ENCODE measurements at regions not wholly inside any gene's neighbourhood (a gene's known extent, or its start where the extent isn't known, plus 50 kb on each side); places are given as distances from the start of the nearest gene placed in this dataset.

GRCh38 chr10:91690412-91690811 lies 57.5 kb upstream of the PPP1R3C start:
- no peak overlapping the region for H3K4me3 ChIP-seq
- no peaks in the 10 kb centered on the region for H3K79me2 ChIP-seq (replicated peaks; ENCODE audit: insufficient read depth)
- peak overlapping the region; percentile 88 for H2AFZ ChIP-seq
- no peak overlapping the region for H3K4me2 ChIP-seq
- H3K4me1 Mint-ChIP-seq = peaks cover 5% of the 10 kb centered on the region; the same call in 2 of the 3 replicates
- no peaks in the 10 kb centered on the region for H3K27me3 Mint-ChIP-seq (ENCODE audit: insufficient read depth, low read depth, poor library complexity)
- H3K9me2 ChIP-seq (ENCODE audit: insufficient read depth) = 0 out of 2 replicates have a peak, but pooled peaks cover 6% of the 10 kb centered on the region
- H3K27ac Mint-ChIP-seq = no peak overlapping the region
- no peak for ATAC-seq
- TF ChIP-seq NANOG (IDR thresholded peaks at IDR 0.05; ENCODE audit: borderline replicate concordance) (no peak), ZNF331 (CRISPR knock-in tag; IDR thresholded peaks at IDR 0.05; ENCODE audit: low read depth) (no peak), POLR2AphosphoS5 (IDR thresholded peaks at IDR 0.05; ENCODE audit: low read depth) (no peak), REST (IDR thresholded peaks at IDR 0.05; ENCODE audit: unreplicated experiment) (no peak), ZNF114 (CRISPR knock-in tag; IDR thresholded peaks at IDR 0.05) (no peak), JUNB (IDR thresholded peaks at IDR 0.05; ENCODE audit: unreplicated experiment) (no peak), EZH2phosphoT487 (IDR thresholded peaks at IDR 0.05; ENCODE audit: unreplicated experiment) (no peak), STAT1 (IDR thresholded peaks at IDR 0.05; ENCODE audit: unreplicated experiment) (no peak), CREB1 (CRISPR knock-in tag; IDR thresholded peaks at IDR 0.05; ENCODE audit: low read depth) (no peak), ETS1 (IDR thresholded peaks at IDR 0.05) (no peak), EZH2 (IDR thresholded peaks at IDR 0.05; ENCODE audit: low read depth, unreplicated experiment) (no peak)
- TF ChIP-seq, protein P1, sequence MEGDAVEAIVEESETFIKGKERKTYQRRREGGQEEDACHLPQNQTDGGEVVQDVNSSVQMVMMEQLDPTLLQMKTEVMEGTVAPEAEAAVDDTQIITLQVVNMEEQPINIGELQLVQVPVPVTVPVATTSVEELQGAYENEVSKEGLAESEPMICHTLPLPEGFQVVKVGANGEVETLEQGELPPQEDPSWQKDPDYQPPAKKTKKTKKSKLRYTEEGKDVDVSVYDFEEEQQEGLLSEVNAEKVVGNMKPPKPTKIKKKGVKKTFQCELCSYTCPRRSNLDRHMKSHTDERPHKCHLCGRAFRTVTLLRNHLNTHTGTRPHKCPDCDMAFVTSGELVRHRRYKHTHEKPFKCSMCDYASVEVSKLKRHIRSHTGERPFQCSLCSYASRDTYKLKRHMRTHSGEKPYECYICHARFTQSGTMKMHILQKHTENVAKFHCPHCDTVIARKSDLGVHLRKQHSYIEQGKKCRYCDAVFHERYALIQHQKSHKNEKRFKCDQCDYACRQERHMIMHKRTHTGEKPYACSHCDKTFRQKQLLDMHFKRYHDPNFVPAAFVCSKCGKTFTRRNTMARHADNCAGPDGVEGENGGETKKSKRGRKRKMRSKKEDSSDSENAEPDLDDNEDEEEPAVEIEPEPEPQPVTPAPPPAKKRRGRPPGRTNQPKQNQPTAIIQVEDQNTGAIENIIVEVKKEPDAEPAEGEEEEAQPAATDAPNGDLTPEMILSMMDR (conservative IDR thresholded peaks at IDR 0.05; ENCODE audit: low read depth in 2 of 2) = no peak
- TF ChIP-seq, protein P2, sequence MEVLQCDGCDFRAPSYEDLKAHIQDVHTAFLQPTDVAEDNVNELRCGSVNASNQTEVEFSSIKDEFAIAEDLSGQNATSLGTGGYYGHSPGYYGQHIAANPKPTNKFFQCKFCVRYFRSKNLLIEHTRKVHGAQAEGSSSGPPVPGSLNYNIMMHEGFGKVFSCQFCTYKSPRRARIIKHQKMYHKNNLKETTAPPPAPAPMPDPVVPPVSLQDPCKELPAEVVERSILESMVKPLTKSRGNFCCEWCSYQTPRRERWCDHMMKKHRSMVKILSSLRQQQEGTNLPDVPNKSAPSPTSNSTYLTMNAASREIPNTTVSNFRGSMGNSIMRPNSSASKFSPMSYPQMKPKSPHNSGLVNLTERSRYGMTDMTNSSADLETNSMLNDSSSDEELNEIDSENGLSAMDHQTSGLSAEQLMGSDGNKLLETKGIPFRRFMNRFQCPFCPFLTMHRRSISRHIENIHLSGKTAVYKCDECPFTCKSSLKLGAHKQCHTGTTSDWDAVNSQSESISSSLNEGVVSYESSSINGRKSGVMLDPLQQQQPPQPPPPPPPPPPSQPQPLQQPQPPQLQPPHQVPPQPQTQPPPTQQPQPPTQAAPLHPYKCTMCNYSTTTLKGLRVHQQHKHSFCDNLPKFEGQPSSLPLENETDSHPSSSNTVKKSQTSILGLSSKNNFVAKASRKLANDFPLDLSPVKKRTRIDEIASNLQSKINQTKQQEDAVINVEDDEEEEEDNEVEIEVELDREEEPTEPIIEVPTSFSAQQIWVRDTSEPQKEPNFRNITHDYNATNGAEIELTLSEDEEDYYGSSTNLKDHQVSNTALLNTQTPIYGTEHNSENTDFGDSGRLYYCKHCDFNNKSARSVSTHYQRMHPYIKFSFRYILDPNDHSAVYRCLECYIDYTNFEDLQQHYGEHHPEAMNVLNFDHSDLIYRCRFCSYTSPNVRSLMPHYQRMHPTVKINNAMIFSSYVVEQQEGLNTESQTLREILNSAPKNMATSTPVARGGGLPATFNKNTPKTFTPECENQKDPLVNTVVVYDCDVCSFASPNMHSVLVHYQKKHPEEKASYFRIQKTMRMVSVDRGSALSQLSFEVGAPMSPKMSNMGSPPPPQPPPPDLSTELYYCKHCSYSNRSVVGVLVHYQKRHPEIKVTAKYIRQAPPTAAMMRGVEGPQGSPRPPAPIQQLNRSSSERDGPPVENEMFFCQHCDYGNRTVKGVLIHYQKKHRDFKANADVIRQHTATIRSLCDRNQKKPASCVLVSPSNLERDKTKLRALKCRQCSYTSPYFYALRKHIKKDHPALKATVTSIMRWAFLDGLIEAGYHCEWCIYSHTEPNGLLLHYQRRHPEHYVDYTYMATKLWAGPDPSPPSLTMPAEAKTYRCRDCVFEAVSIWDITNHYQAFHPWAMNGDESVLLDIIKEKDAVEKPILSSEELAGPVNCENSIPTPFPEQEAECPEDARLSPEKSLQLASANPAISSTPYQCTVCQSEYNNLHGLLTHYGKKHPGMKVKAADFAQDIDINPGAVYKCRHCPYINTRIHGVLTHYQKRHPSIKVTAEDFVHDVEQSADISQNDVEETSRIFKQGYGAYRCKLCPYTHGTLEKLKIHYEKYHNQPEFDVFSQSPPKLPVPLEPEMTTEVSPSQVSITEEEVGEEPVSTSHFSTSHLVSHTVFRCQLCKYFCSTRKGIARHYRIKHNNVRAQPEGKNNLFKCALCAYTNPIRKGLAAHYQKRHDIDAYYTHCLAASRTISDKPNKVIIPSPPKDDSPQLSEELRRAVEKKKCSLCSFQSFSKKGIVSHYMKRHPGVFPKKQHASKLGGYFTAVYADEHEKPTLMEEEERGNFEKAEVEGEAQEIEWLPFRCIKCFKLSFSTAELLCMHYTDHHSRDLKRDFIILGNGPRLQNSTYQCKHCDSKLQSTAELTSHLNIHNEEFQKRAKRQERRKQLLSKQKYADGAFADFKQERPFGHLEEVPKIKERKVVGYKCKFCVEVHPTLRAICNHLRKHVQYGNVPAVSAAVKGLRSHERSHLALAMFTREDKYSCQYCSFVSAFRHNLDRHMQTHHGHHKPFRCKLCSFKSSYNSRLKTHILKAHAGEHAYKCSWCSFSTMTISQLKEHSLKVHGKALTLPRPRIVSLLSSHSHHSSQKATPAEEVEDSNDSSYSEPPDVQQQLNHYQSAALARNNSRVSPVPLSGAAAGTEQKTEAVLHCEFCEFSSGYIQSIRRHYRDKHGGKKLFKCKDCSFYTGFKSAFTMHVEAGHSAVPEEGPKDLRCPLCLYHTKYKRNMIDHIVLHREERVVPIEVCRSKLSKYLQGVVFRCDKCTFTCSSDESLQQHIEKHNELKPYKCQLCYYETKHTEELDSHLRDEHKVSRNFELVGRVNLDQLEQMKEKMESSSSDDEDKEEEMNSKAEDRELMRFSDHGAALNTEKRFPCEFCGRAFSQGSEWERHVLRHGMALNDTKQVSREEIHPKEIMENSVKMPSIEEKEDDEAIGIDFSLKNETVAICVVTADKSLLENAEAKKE (CRISPR knock-in tag; IDR thresholded peaks at IDR 0.05) = no peak
- no peaks in the 10 kb centered on the region for H3K4me1 ChIP-seq (ENCODE audit: insufficient read depth)
- DNase-seq (ENCODE audit: low spot score) = no peak
- H3F3A ChIP-seq (replicated peaks; ENCODE audit: low read depth) = no peaks in the 10 kb centered on the region
- H4K20me1 ChIP-seq (replicated peaks; ENCODE audit: insufficient read depth) = no peaks in the 10 kb centered on the region
- no peak overlapping the region for H3K4me3 Mint-ChIP-seq
- H3K27ac ChIP-seq (ENCODE audit: low read depth) = no peak overlapping the region
- H3K9me3 Mint-ChIP-seq = no peaks in the 10 kb centered on the region
- H3K36me3 Mint-ChIP-seq (ENCODE audit: low read depth) = no peaks in the 10 kb centered on the region
- H3K36me3 ChIP-seq (ENCODE audit: insufficient read depth) = no peaks in the 10 kb centered on the region
- H3K27me3 ChIP-seq (ENCODE audit: insufficient read depth) = no peaks in the 10 kb centered on the region

All from GM23338 (cell line).